WTC11 (cell line): ENCODE measurements at regions not wholly inside any gene's neighbourhood (a gene's known extent, or its start where the extent isn't known, plus 50 kb on each side); places are given as distances from the start of the nearest gene placed in this dataset.
A peak's percentile ranks its signal among the peaks of the same experiment; 100 is the strongest.

ENCODE experiments used
- ATAC-seq: fragments of 200-7000 bp; cut with Tn5 transposase; 2 replicates; pipeline ENCODE4 v1.10.0; 2021; ENCODE audit warnings: mild to moderate bottlenecking, moderate library complexity
- CTCF ChIA-PET: fragments of 300-600 bp; sonication (Branson Sonifier 250); formaldehyde crosslinking; loops from one replicate; lab custom pipeline; 2021; ENCODE audit warnings: antibody characterized with exemption; lab: Charles Lee
- POLR2A ChIA-PET: fragments of 350-600 bp; sonication (Branson Sonifier 250); formaldehyde crosslinking; loops from one replicate; lab custom pipeline; 2021; ENCODE audit warnings: antibody characterized with exemption; lab: Charles Lee
- DNase-seq: peaks from one replicate; pipeline ENCODE4 v3.0.0; 2021; ENCODE audit warnings: low spot score
- H3K27ac Mint-ChIP-seq: 2 replicates; pipeline ENCODE4 v1.8.0; 2021; ENCODE audit warnings: mixed read lengths
- H3K27me3 Mint-ChIP-seq: 2 replicates; pipeline ENCODE4 v1.8.0; 2021; ENCODE audit warnings: low read depth, mild to moderate bottlenecking, moderate library complexity, mixed read lengths
- H3K36me3 Mint-ChIP-seq: 2 replicates; pipeline ENCODE4 v1.8.0; 2021; ENCODE audit warnings: mixed read lengths
- H3K4me1 Mint-ChIP-seq: 2 replicates; pipeline ENCODE4 v1.8.0; 2022; ENCODE audit warnings: mixed read lengths
- H3K4me3 Mint-ChIP-seq: 2 replicates; pipeline ENCODE4 v1.8.0; 2021; ENCODE audit warnings: mild to moderate bottlenecking, moderate library complexity, mixed read lengths
- H3K9me3 Mint-ChIP-seq: 2 replicates; pipeline ENCODE4 v1.8.0; 2021; ENCODE audit warnings: mixed read lengths
- AFF4 ChIP-seq: sonication (generic); formaldehyde crosslinking; IDR thresholded peaks from 2 replicates; pipeline ENCODE4 v1.8.1; 2023; ENCODE audit warnings: mild to moderate bottlenecking, missing genetic modification reagents, borderline replicate concordance
- ATF6 ChIP-seq: sonication (generic); formaldehyde crosslinking; IDR thresholded peaks from 2 replicates; pipeline ENCODE4 v1.8.1; 2023; ENCODE audit warnings: mild to moderate bottlenecking, missing genetic modification reagents
- CBFB ChIP-seq: sonication (generic); formaldehyde crosslinking; IDR thresholded peaks from 2 replicates; pipeline ENCODE4 v1.8.1; 2022; ENCODE audit warnings: mild to moderate bottlenecking, low read depth, missing genetic modification reagents
- ERG ChIP-seq: fragments of 250-450 bp; sonication (Bioruptor Pico); IDR thresholded peaks from 2 replicates; pipeline ENCODE4 v1.8.0; 2021; ENCODE audit warnings: mild to moderate bottlenecking
- ESRRA ChIP-seq: sonication (generic); formaldehyde crosslinking; IDR thresholded peaks from 2 replicates; pipeline ENCODE4 v1.8.1; 2022; ENCODE audit warnings: mild to moderate bottlenecking, missing genetic modification reagents, borderline replicate concordance
- FOXJ3 ChIP-seq: sonication (generic); formaldehyde crosslinking; IDR thresholded peaks from 2 replicates; pipeline ENCODE4 v1.9.0; 2021; ENCODE audit warnings: missing genetic modification reagents, mild to moderate bottlenecking, borderline replicate concordance
- GRHL2 ChIP-seq: fragments of 250-450 bp; sonication (Bioruptor Pico); IDR thresholded peaks from 2 replicates; pipeline ENCODE4 v1.8.0; 2022; ENCODE audit warnings: mild to moderate bottlenecking, moderate library complexity; ENCODE audit not compliant: insufficient replicate concordance, severe bottlenecking
- HMGXB4 ChIP-seq: sonication (generic); formaldehyde crosslinking; IDR thresholded peaks from 2 replicates; pipeline ENCODE4 v1.8.1; 2023; ENCODE audit warnings: mild to moderate bottlenecking, moderate library complexity, missing genetic modification reagents
- NFYB ChIP-seq: sonication (generic); formaldehyde crosslinking; conservative IDR thresholded peaks from 2 replicates; pipeline ENCODE4 v1.8.0; 2022; ENCODE audit warnings: low read depth, missing genetic modification reagents
- PRDM15 ChIP-seq: sonication (generic); formaldehyde crosslinking; IDR thresholded peaks from 2 replicates; pipeline ENCODE4 v1.8.0; 2022; ENCODE audit warnings: missing genetic modification reagents
- RORB ChIP-seq: fragments of 250-450 bp; sonication (Bioruptor Pico); IDR thresholded peaks from 2 replicates; pipeline ENCODE4 v1.9.0; 2021; ENCODE audit warnings: mild to moderate bottlenecking
- SMAD4 ChIP-seq: sonication (generic); formaldehyde crosslinking; IDR thresholded peaks from 2 replicates; pipeline ENCODE4 v1.8.0; 2022; ENCODE audit warnings: mild to moderate bottlenecking, missing genetic modification reagents
- SOX15 ChIP-seq: fragments of 250-450 bp; sonication (Bioruptor Pico); IDR thresholded peaks from 2 replicates; pipeline ENCODE4 v1.9.0; 2021; ENCODE audit warnings: mild to moderate bottlenecking
- ZNF281 ChIP-seq: sonication (generic); formaldehyde crosslinking; IDR thresholded peaks from 2 replicates; pipeline ENCODE4 v1.8.0; 2023; ENCODE audit warnings: mild to moderate bottlenecking, missing genetic modification reagents
- ZNF423 ChIP-seq: fragments of 250-450 bp; sonication (Bioruptor Pico); IDR thresholded peaks from 2 replicates; pipeline ENCODE4 v2.1.2; 2022; ENCODE audit warnings: mild to moderate bottlenecking, moderate library complexity

GRCh38 chr12:113611652-113612051, 140.0 kb upstream of the LHX5 start:
- Mint-ChIP-seq H3K4me1 (peaks cover 40% of the 10 kb centered on the region), H3K36me3 (peaks cover 9% of the 10 kb centered on the region), H3K27me3 (peaks cover 16% of the 10 kb centered on the region), H3K4me3 (peak overlapping the region; percentile 59), H3K9me3 (peaks cover 13% of the 10 kb centered on the region), H3K27ac (peak overlapping the region; percentile 21; the same call in 1 of the 2 replicates)
- no peak for TF ChIP-seq RORB (CRISPR knock-in tag)
- no peak for TF ChIP-seq ATF6 (CRISPR knock-in tag)
- TF ChIP-seq AFF4 (CRISPR knock-in tag): no peak
- no peak for TF ChIP-seq ESRRA (CRISPR knock-in tag)
- TF ChIP-seq HMGXB4 (CRISPR knock-in tag): no peak
- TF ChIP-seq FOXJ3 (CRISPR knock-in tag): no peak
- TF ChIP-seq GRHL2: no peak
- no peak for TF ChIP-seq ERG (CRISPR knock-in tag)
- TF ChIP-seq SOX15 (CRISPR knock-in tag): no peak
- DNase-seq (no peak), ATAC-seq (no peak)
- ChIA-PET CTCF (interaction anchor here (1.4 to 2.5 kb wide), 2 partner anchors 36 to 149 kb away, joined by 3 to 17 read pairs; no protein-coding TSS in a partner anchor), POLR2A (interaction anchor here (1.0 kb wide), 1 partner anchor 48 kb away, joined by 3 read pairs; no protein-coding TSS in a partner anchor)

- Mint-ChIP-seq H3K27me3 (peaks cover 18% of the 10 kb centered on the region), H3K27ac (peak overlapping the region; percentile 95), H3K4me3 (peak overlapping the region; percentile 59), H3K36me3 (peaks cover 9% of the 10 kb centered on the region), H3K4me1 (peaks cover 44% of the 10 kb centered on the region), H3K9me3 (peaks cover 13% of the 10 kb centered on the region)
- DNase-seq (no peak), ATAC-seq (peak; percentile 5)
- POLR2A ChIA-PET: interaction anchor here (0.8 kb wide), 1 partner anchor 19 kb away, joined by 3 read pairs; no protein-coding TSS in a partner anchor
- CTCF ChIA-PET: interaction anchor here (1.2 kb wide), 1 partner anchor 148 kb away, joined by 4 read pairs; no protein-coding TSS in a partner anchor
- TF ChIP-seq NFYB (CRISPR knock-in tag) (no peak), ZNF281 (CRISPR knock-in tag) (no peak), PRDM15 (CRISPR knock-in tag) (no peak), SMAD4 (CRISPR knock-in tag) (no peak), ZNF423 (CRISPR knock-in tag) (peak; percentile 5; the same call in 1 of the 2 replicates), CBFB (no peak)
Measured at GRCh38 chr12:113610698-113611097, 139.0 kb upstream of the LHX5 start.
